WTC11 (cell line): ENCODE measurements at regions not wholly inside any gene's neighbourhood (a gene's known extent, or its start where the extent isn't known, plus 50 kb on each side); places are given as distances from the start of the nearest gene placed in this dataset.

Source experiments
- ATAC-seq: fragments of 200-7000 bp; cut with Tn5 transposase; 2 replicates; pipeline ENCODE4 v1.10.0; 2021; ENCODE audit warnings: mild to moderate bottlenecking, moderate library complexity
- CTCF ChIA-PET: fragments of 300-600 bp; sonication (Branson Sonifier 250); formaldehyde crosslinking; loops from one replicate; lab custom pipeline; 2021; ENCODE audit warnings: antibody characterized with exemption; lab: Charles Lee
- POLR2A ChIA-PET: fragments of 350-600 bp; sonication (Branson Sonifier 250); formaldehyde crosslinking; loops from one replicate; lab custom pipeline; 2021; ENCODE audit warnings: antibody characterized with exemption; lab: Charles Lee
- DNase-seq: peaks from one replicate; pipeline ENCODE4 v3.0.0; 2021; ENCODE audit warnings: low spot score
- H3K27ac Mint-ChIP-seq: 2 replicates; pipeline ENCODE4 v1.8.0; 2021; ENCODE audit warnings: mixed read lengths
- H3K27me3 Mint-ChIP-seq: 2 replicates; pipeline ENCODE4 v1.8.0; 2021; ENCODE audit warnings: low read depth, mild to moderate bottlenecking, moderate library complexity, mixed read lengths
- H3K36me3 Mint-ChIP-seq: 2 replicates; pipeline ENCODE4 v1.8.0; 2021; ENCODE audit warnings: mixed read lengths
- H3K4me1 Mint-ChIP-seq: 2 replicates; pipeline ENCODE4 v1.8.0; 2022; ENCODE audit warnings: mixed read lengths
- H3K4me3 Mint-ChIP-seq: 2 replicates; pipeline ENCODE4 v1.8.0; 2021; ENCODE audit warnings: mild to moderate bottlenecking, moderate library complexity, mixed read lengths
- H3K9me3 Mint-ChIP-seq: 2 replicates; pipeline ENCODE4 v1.8.0; 2021; ENCODE audit warnings: mixed read lengths
- ATF3 ChIP-seq: sonication (generic); formaldehyde crosslinking; conservative IDR thresholded peaks from 2 replicates; pipeline ENCODE4 v1.8.1; 2022; ENCODE audit warnings: mild to moderate bottlenecking, missing genetic modification reagents
- ATF6 ChIP-seq: sonication (generic); formaldehyde crosslinking; IDR thresholded peaks from 2 replicates; pipeline ENCODE4 v1.8.1; 2023; ENCODE audit warnings: mild to moderate bottlenecking, missing genetic modification reagents
- E2F4 ChIP-seq: sonication (generic); formaldehyde crosslinking; IDR thresholded peaks from 2 replicates; pipeline ENCODE4 v1.8.1; 2022; ENCODE audit warnings: low read depth, mild to moderate bottlenecking, moderate library complexity, missing genetic modification reagents, borderline replicate concordance
- EMX1 ChIP-seq: fragments of 250-450 bp; sonication (Bioruptor Pico); IDR thresholded peaks from 2 replicates; pipeline ENCODE4 v1.8.0; 2021; ENCODE audit warnings: mild to moderate bottlenecking
- ERG ChIP-seq: fragments of 250-450 bp; sonication (Bioruptor Pico); IDR thresholded peaks from 2 replicates; pipeline ENCODE4 v1.8.0; 2021; ENCODE audit warnings: mild to moderate bottlenecking
- ESRRA ChIP-seq: sonication (generic); formaldehyde crosslinking; IDR thresholded peaks from 2 replicates; pipeline ENCODE4 v1.8.1; 2022; ENCODE audit warnings: mild to moderate bottlenecking, missing genetic modification reagents, borderline replicate concordance
- FOXJ3 ChIP-seq: sonication (generic); formaldehyde crosslinking; IDR thresholded peaks from 2 replicates; pipeline ENCODE4 v1.9.0; 2021; ENCODE audit warnings: missing genetic modification reagents, mild to moderate bottlenecking, borderline replicate concordance
- FOXP1 ChIP-seq: sonication (generic); formaldehyde crosslinking; IDR thresholded peaks from 2 replicates; pipeline ENCODE4 v1.8.0; 2022; ENCODE audit warnings: missing genetic modification reagents, mild to moderate bottlenecking, moderate library complexity, borderline replicate concordance
- FOXP4 ChIP-seq: sonication (generic); formaldehyde crosslinking; IDR thresholded peaks from 2 replicates; pipeline ENCODE4 v1.8.0; 2022; ENCODE audit warnings: mild to moderate bottlenecking, missing genetic modification reagents
- IRF1 ChIP-seq: sonication (generic); formaldehyde crosslinking; IDR thresholded peaks from 2 replicates; pipeline ENCODE4 v1.8.0; 2023; ENCODE audit warnings: missing genetic modification reagents
- KAT7 ChIP-seq: sonication (generic); formaldehyde crosslinking; IDR thresholded peaks from 2 replicates; pipeline ENCODE4 v1.8.1; 2023; ENCODE audit warnings: missing genetic modification reagents, mild to moderate bottlenecking, borderline replicate concordance
- MAX ChIP-seq: sonication (generic); formaldehyde crosslinking; IDR thresholded peaks from 2 replicates; pipeline ENCODE4 v1.8.0; 2022; ENCODE audit warnings: mild to moderate bottlenecking, missing genetic modification reagents
- NFYB ChIP-seq: sonication (generic); formaldehyde crosslinking; conservative IDR thresholded peaks from 2 replicates; pipeline ENCODE4 v1.8.0; 2022; ENCODE audit warnings: low read depth, missing genetic modification reagents
- OVOL2 ChIP-seq: fragments of 250-450 bp; sonication (Bioruptor Pico); IDR thresholded peaks from 2 replicates; pipeline ENCODE4 v1.9.0; 2021; ENCODE audit warnings: mild to moderate bottlenecking, borderline replicate concordance
- SMAD3 ChIP-seq: sonication (generic); formaldehyde crosslinking; IDR thresholded peaks from 2 replicates; pipeline ENCODE4 v1.8.0; 2022; ENCODE audit warnings: missing genetic modification reagents, mild to moderate bottlenecking, borderline replicate concordance
- SOX15 ChIP-seq: fragments of 250-450 bp; sonication (Bioruptor Pico); IDR thresholded peaks from 2 replicates; pipeline ENCODE4 v1.9.0; 2021; ENCODE audit warnings: mild to moderate bottlenecking
- USF1 ChIP-seq: sonication (generic); formaldehyde crosslinking; IDR thresholded peaks from 2 replicates; pipeline ENCODE4 v1.8.0; 2022; ENCODE audit warnings: mild to moderate bottlenecking, missing genetic modification reagents
- ZNF219 ChIP-seq: sonication (generic); formaldehyde crosslinking; IDR thresholded peaks from 2 replicates; pipeline ENCODE4 v1.8.0; 2023; ENCODE audit warnings: missing genetic modification reagents, mild to moderate bottlenecking, borderline replicate concordance
- ZNF232 ChIP-seq: sonication (generic); formaldehyde crosslinking; IDR thresholded peaks from 2 replicates; pipeline ENCODE4 v1.8.0; 2022; ENCODE audit warnings: mild to moderate bottlenecking, missing genetic modification reagents

- CTCF ChIA-PET, result interaction anchor here (1.0 to 2.3 kb wide), 6 partner anchors 22 to 264 kb away, joined by 3 to 12 read pairs (median 5); no protein-coding TSS in a partner anchor
- no peak for ATAC-seq
- Mint-ChIP-seq H3K4me1 (no peaks in the 10 kb centered on the region), H3K27ac (no peak overlapping the region), H3K9me3 (peaks cover 11% of the 10 kb centered on the region), H3K4me3 (no peak overlapping the region), H3K36me3 (no peaks in the 10 kb centered on the region), H3K27me3 (peaks cover 40% of the 10 kb centered on the region)
- DNase-seq, result no peak
- POLR2A ChIA-PET, result no interaction called here
- TF ChIP-seq NFYB (CRISPR knock-in tag), result no peak
- TF ChIP-seq EMX1 (CRISPR knock-in tag), result no peak
- no peak for TF ChIP-seq SMAD3 (CRISPR knock-in tag)
- TF ChIP-seq KAT7 (CRISPR knock-in tag), result no peak
- TF ChIP-seq MAX (CRISPR knock-in tag), result no peak
- TF ChIP-seq IRF1 (CRISPR knock-in tag), result no peak
- TF ChIP-seq SOX15 (CRISPR knock-in tag), result no peak
- TF ChIP-seq OVOL2 (CRISPR knock-in tag), result no peak
- no peak for TF ChIP-seq ZNF219 (CRISPR knock-in tag)
- no peak for TF ChIP-seq ERG (CRISPR knock-in tag)
- no peak for TF ChIP-seq ATF3
- TF ChIP-seq FOXP1 (CRISPR knock-in tag), result no peak
- TF ChIP-seq E2F4 (CRISPR knock-in tag), result no peak
- no peak for TF ChIP-seq ATF6 (CRISPR knock-in tag)
- TF ChIP-seq FOXP4, result no peak
- no peak for TF ChIP-seq ESRRA (CRISPR knock-in tag)
- TF ChIP-seq FOXJ3 (CRISPR knock-in tag), result no peak
- TF ChIP-seq USF1 (CRISPR knock-in tag), result no peak
- TF ChIP-seq ZNF232 (CRISPR knock-in tag), result no peak
Measured at GRCh38 chr1:110787328-110788071, 85.4 kb upstream of the CD53 start.
